HG03025 (cell line): ENCODE measurements at regions not wholly inside any gene's neighbourhood (a gene's known extent, or its start where the extent isn't known, plus 50 kb on each side); places are given as distances from the start of the nearest gene placed in this dataset.
A peak's percentile ranks its signal among the peaks of the same experiment; 100 is the strongest.
"Not testable (repeated sequence)": the region's sequence is repeated elsewhere in the genome, so short reads cannot be mapped to it uniquely, and the experiment has no call there.

Source experiments
- ATAC-seq: cut with Tn5 transposase; IDR thresholded peaks from one replicate; pipeline ENCODE4 v1.9.1; 2021; ENCODE audit warnings: mild to moderate bottlenecking, moderate library complexity; ENCODE audit not compliant: unreplicated experiment, low FRiP score

DNA sequence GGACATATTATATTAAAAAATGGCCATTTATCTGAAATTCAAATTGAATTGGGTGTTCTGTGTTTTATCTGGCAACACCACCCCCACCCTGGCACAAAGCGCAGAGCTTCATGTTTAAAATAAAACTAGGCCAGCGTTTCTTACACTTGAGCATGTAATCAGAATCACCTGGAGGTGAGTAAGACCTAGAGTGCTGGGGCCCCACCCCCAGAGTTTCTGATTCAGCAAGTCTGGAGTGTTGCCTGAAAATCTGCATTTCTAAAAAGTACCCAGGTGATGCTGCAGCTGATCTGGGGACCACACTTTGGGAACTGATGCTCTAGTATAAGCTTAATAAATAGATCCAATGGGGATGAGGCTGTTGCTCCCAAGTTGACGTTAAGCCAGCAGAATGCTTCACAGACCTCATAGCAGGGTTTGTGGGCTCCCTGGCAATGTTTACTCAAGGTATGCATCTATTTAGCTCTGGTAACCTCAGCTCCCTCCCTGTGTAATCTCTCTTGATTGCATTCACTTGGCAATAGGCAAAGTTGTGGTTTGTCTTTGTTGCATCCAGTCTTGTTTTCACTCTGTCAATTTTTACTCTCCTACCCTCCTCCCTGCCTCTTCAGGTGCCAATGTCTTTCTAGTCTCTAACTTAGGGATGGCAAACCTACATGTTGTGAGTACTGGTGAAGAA is 99.8 kb upstream of the TEX13D start:
- peak; percentile 61 for ATAC-seq

DNA sequence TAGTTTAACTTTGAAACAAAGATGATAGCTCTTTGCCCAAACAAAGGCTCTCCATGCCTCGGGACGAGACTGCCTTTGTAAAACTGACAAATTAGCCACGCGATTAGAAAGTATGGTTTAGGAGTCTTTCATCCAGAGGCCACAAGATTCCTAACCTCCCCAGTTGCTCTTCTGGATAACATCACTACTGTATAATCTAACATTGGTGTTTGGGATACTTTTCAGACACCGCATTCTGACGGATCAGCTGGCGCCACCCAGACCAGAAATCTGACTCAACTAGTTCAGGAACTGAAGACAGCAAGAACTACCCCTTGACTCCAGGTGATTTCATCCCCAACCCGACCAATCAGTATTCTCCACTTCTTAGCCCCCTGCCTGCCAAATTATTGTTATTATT is 98.1 kb upstream of the TEX13D start:
- no peak for ATAC-seq

DNA sequence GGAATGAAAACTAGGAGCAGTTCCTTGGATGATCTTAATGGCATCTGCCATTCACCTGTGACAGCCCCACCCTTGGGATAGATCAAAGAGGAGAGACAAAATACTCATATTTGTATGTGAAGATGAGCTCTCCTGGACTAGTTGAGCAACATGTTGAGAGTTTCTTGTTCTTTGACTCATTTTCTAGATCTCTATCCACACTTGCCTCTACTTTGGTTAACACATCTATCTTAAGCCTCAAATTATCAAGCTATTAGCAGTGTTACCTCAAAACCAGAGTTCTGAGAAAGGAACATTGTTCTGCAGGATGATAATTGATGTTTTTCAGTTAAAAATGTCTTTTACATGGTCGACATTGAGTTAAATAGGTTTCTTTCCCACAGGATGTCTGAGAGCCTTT is 94.2 kb upstream of the TEX13D start:
- no peak for ATAC-seq

DNA sequence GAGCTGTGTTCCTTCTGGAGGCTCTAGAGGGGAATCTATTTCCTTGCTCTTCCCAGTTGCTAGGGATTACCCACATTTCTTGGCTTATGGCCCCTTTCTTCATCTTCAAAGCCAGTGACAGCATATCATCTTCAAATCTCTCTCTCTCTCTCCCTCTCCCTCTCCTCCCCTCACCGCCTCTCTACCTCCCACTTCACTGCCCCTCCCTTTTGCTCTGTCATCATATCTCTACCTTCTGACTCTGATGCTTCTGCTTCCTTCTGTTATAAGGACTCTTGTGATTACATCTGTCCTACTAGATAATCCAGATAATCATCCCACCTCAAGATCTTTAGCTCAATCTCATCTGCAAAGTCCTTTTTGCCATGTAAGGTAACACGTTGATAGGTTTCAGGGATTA is 93.1 kb upstream of the TEX13D start:
- ATAC-seq = no peak

DNA sequence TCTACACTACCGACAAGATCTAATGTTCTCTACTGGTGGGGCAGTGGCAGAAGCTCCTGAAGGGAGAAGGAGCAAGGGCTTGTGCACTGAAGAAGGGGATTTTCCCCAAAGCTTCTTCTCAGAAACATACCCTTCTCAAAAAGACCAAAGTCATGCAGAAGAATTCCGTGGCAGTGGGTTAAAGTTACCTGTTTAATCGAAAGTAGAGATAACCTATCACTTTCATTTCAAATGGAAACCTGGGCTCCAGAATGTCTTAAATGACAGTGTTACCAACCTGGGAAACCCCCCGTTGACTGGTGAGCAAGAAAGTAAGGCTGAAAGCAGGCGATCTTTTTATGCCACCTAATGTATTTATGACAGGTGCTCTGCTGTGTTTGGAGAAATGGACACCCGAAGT is 92.5 kb upstream of the TEX13D start:
- ATAC-seq = peak; percentile 76

DNA sequence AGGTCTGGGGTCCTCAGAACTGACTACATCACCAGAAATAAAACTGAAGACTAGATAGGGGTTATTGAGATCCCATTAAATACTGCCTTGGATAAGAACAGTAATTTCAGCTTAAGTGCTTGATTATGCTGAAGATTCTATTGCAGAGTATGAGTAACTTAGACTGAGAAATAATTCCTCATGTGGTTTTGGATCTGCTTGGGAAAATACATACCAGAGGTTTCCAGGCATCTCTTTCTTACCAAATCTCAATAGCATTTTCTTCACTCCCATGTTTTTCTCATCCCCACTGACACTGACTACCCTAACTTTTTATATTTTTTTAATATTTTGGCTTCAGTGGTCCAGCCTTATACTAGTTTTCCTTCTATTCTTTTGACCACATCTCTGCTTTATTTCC is 92.0 kb upstream of the TEX13D start:
- ATAC-seq = no peak

DNA sequence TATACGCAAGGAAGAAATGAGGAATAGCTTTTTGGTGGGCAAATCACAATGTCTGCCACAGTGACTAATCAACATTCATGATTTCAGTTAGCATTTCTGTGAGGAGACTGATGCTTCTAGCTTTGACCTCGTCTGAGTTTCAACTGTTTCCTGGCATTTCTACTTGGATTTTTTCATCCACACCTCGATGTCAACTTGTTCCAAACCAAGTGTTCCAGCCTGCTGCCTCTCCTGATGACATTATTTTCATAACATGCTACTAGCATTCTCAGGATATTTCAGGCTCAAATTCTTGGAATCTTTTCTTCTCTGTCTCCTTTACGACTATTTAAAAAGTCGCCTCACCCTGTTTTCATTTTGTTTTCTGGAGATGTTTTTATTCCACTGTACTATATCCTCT is 90.3 kb upstream of the TEX13D start:
- no peak for ATAC-seq

DNA sequence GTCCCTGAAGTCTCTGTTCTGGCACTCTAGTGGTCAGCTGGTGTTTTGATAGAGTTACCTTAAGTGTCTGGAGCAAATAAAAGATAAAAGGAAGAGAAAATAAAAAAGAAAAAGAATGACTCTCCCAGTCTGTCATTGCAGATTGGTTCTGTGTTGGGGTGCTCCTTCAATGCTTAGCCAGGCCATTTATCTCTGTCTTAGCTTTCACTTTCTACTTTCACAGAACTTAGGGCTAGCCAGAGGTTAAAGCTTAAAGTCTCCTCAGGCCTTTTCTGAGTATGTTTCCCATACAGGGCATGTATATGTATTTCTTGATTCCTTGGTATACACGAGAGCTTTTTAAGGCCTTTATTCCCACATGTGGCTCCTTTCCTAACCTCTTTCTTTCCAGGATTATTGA is 83.1 kb upstream of the TEX13D start:
- no peak for ATAC-seq

DNA sequence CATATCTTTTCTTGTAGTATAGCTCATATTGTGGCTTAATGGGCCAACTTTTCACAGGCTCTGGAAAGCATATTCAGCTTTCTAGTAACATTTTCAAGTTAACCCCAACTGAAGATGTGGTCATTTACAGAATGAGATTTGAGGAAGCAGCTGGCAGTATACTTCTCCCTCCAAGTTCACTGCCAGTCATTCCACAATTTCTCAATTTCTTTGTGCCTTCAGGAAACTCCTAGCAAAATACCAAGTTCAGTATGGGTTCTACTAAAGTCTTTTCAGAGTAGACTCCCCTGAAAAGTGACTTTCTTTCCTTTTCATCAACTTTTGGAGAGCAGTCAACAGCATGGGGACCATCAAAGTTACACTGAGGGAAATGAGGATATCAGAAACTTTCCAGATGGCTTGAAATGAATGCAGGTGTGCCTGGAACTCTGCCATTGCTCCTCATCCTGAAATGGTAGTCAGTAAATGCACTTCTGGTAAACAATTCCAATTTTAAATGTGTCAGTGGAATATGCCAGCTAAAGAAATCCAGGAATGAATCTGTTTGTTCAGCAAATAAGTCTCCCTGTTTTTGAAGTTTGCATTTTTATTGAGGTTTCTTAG is 81.5 kb upstream of the TEX13D start:
- ATAC-seq = no peak

DNA sequence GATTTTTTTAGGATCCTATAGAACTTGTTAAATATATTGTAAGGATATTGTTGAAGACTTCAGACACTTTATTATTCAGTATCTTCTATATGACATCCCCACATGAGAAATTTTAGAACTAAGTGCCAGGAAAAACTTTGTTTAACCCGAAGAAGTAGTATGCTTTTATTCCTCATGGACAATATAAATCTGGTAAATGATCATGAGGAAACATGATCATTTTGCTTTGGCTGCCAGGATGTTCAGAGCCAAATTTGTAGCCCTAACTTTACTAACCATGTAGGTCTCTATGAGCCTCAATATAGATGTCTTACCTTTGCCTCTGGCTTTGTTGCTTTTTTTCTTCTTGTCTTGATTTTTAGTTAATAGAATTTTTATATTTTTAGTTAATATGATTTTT is 77.8 kb upstream of the TEX13D start:
- no peak for ATAC-seq

DNA sequence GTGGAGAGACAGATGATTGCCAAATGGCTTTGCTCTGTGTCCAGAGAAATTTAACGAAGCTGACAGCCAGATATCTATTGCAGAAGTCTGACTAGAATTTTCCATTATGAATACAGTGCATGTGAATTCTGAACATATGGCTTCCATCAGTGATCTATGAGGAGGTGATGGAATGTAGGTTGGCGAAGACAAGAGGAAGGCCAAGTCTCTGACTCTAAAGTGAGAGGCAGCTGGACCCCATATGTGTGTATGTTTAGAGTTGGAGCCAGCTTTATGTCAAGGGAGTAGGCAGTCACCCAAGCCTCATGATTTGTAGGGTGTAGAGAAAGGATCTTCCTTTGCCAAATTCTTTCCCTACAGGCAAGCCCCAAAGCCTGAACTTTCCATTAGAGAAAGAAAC is 76.2 kb upstream of the TEX13D start:
- no peak for ATAC-seq

DNA sequence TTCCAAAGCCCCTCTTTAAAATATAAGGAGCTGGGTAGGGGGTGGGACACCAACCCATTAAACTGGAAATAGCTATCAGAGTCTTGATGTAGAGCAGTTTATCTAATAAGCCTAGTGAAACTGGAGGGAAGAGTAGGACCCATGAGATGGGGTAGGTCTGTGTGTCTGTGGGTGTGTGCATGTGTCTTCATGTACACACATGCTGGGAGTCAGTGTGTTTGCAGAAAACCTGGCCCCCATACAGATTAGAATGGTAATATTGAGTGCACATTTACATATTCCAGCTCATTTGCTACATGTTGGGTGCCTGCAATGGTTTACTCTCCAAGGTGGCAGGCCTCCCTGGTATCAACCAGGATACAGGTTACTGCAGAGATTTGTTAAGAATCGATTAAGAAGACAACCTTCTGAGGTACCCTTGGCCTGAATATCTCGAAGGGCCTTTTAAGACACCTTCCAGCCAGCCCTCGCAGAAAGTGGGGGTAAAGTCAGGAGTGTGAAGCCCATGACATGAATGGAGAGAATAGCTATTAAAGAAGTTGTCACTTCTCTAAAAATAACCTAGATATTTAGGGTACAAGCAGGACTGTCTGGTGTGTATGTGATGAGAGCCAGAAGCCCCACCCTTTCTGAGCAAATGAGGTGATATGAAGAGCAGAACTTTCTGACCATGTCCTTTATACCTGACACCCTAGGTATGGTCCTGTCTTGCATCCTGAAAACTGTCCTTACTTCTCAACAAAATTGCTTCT is 75.7 kb upstream of the TEX13D start:
- ATAC-seq = no peak

DNA sequence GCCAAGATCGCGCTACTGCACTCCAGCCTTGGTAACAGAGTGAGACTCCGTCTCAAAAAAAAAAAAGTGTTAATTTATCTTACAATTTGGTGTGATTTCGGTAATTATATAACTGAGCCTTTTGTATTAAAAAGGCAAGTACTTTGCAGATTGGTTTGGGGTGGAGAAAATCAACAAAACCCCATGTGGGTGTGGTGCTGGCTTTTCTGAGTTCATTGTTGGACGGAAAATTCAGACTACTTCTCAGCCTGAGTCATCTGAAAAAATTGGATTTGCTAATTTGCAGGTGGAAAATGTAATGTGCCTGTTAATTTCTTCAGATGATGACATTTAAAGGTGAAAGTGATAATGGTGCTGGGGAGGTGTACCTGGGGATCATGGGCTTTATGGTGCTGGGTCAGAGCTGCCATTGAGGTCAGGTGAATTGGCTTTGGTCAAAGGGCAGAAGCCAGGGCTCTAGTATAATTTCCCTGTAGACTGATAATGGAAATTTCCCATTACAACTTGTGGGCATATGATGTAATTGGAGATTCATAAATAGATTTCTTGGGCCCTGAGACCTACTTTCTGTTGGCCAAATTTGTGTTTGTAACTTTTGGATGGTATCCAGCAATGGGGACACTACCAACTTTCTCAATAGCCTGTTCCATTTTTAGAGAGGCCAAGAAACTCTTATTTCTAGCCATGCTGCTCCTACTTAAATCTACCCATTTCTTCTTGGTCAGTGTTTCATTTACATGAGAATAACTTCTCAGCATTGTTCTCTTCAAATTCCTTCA is 74.3 kb upstream of the TEX13D start:
- ATAC-seq = no peak

DNA sequence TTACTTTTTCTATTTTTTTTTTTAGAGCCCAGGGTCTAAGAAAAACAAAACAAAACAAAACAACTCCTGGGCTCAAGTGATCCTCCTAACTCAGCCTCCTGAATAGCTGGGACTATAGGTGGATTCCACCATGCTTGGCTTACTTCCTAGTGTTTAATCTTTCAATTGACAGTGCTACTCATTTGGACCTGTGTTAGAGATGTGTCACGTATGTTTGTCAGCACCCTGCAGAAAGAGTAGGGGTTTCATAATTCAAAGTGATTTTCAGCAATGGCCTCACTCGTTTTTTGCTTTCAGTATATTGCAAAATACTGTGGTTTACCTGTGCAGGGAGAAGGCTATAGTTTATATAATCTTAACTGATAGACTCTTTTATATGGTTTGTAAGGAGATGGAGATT is 71.6 kb upstream of the TEX13D start:
- ATAC-seq = no peak

DNA sequence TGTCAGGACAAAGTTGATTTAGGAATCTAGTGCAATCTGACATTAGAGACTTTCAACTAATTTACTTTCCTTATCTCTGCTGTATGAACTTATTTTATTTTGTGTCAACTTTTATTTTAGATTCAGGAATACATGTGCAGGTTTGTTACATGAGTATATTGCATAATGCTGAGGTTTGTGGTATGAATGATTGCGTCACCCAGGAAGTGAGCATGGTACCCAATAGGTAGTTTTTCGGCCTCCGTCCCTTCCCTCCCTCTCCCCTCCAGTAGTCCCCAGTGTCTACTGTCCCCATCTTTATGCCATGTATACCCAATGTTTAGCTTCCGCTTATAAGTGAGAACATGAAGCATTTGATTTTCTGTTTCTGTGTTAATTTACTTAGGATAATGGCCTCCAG is 68.7 kb upstream of the TEX13D start:
- no peak for ATAC-seq

DNA sequence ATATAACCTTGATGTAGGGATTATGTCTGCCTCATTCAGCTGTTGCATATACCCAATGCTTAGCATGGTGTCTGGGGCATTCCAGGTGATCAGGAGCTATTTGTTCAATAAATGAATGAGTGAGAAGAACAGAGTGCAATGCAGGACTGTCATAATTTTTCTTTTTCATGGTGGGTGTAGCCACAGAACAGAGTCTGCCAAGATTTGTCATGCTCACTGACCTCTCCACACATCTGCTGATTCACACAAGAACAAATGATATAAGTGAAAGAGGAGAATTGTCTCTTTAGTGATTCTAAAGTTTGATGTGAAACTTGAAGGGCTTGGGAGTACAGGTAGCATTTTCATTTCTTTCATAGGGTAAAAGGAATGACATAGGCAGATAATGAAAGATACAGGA is 64.4 kb upstream of the TEX13D start:
- no peak for ATAC-seq

DNA sequence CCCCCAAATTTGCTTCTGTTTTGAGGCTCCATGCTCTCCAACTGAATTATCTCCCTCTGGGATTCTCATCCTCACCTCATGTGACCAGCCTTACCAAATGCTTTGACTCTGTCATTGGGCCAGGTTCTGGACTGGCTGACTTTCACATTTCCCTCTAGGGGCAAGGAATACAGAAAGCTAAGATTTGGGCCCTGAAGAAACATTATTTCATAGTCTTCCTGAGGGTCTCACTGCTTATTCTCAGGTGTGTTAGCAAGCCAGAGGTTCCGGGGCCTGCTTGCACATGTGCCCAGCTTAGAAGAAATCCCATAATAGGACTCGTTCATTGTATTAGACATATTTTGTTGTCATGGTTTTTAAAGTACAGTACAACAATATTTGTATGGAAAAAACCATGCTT is 62.6 kb upstream of the TEX13D start:
- ATAC-seq = no peak

DNA sequence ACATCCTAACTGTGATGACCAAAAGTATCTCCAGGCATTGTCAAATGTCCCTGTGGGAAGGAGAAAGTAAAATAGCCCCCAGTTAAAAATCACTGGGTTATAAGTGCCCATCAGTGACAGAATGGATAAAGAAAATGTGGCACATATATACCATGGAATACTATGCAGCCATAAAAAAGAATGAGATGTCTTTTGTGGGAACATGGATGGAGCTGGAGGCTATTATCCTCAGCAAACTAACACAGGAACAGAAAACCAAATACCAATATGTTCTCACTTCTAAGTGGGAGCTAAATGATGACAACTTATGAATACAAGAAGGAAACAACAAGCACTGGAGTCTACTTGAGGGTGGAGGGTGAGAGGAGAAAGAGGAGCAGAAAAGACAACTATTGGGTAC is 60.9 kb upstream of the TEX13D start:
- ATAC-seq = not testable (repeated sequence)

DNA sequence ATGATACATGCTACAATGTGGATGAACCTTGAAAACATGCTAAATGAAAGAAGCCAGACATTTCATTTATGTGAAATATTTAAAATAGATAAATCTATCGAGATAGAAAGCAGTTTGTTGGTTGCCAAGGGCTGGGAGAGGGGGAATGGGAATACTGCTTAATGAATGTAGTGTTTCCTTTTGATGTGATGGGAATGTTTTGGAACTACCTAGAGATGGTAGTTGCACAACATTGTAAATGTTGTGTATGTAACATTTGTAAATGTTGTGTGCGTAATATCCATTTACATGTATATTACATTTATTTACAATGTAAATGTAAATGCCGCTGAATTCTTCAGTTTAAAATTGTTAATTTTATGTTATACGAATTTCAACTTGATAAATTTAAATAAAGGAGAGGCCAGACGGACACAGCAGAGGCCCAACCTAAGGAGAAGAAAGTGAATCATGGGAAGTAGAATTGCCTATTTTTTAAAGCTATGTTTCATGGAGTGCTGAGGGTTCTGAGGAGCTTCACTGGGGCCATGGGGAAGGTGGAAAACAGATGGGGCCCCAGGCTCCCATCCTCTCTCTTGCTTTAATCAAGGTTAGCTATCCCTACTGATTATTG is 60.0 kb upstream of the TEX13D start:
- no peak for ATAC-seq

DNA sequence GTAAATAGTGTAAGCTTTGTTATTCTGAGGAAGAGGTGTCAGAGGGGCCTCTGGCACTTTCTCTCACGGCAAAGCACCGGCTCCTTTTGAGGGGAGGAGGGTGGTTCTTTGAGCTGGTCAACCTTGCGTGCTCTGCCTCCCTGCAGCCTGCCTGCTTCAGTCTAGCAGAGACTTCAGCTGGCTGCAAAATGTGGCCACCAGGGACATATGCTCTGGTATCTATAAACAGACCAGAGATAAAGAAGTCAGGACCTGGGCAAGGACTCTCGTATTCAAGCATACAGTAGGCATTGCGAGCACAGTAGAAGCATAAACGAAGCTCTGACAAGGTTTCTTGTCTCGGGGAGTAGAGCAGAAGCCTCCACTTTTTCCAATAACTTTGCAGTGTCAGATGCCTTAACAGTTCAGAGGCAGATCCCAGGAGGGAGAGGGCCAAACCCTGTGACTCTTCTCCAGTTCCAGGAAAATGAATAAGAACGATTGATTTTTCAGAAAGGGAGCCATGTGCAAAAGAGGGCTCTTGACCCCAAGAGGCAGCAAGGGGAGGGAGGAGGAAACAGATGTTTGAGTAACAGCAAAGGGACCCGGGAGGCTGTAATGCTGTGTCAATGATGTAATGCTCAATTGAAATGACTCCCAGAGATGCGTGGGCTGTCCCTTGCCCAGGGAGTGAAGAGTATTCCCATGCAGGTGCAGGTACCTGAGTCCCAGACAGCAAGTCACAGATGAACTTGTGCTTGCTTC is 57.9 kb upstream of the TEX13D start:
- ATAC-seq = no peak
